Lung (tissue), 11 donors: ENCODE measurements at regions not wholly inside any gene's neighbourhood (a gene's known extent, or its start where the extent isn't known, plus 50 kb on each side); places are given as distances from the start of the nearest gene placed in this dataset.

Source experiments
- ATAC-seq: fragments of 200-7000 bp; cut with Tn5 transposase; one replicate; pipeline ENCODE4 v1.9.1; 2020; ENCODE audit warnings: moderate number of reproducible peaks; ENCODE audit not compliant: insufficient read depth, low FRiP score
- DNase-seq, 3 donors: peaks; one replicate each; pipeline ENCODE4 v3.0.0-alpha.2; 2013 to 2017
- H3K27ac ChIP-seq, 2 donors: one replicate each; pipeline ENCODE4 v1.5.1; 2013; ENCODE audit warnings: mild to moderate bottlenecking in 2 of 2, moderate library complexity in 2 of 2, control low read depth in 1 of 2, inconsistent platforms in 1 of 2, low read depth in 1 of 2, low read length in 1 of 2
- H3K27me3 ChIP-seq, 3 donors: one replicate each; pipeline ENCODE4 v1.5.1; 2013; ENCODE audit warnings: low read length in 2 of 3; ENCODE audit not compliant: control insufficient read depth in 3 of 3, insufficient read depth in 3 of 3
- H3K36me3 ChIP-seq, 4 donors: one replicate each; pipeline ENCODE4 v1.5.1; 2013; ENCODE audit warnings: low read length in 4 of 4, mild to moderate bottlenecking in 1 of 4, moderate library complexity in 1 of 4; ENCODE audit not compliant: control insufficient read depth in 4 of 4, insufficient read depth in 4 of 4
- H3K4me1 ChIP-seq, 5 donors: one replicate each; pipeline ENCODE4 v1.5.1; 2013; ENCODE audit warnings: low read length in 5 of 5, mild to moderate bottlenecking in 2 of 5, moderate library complexity in 1 of 5; ENCODE audit not compliant: control insufficient read depth in 5 of 5, insufficient read depth in 5 of 5
- H3K4me3 ChIP-seq: one replicate; pipeline ENCODE4 v1.5.1; 2013; ENCODE audit warnings: mild to moderate bottlenecking, control low read depth, moderate library complexity
- H3K9ac ChIP-seq, 2 donors: one replicate each; pipeline ENCODE4 v1.5.1; 2013; ENCODE audit warnings: low read length in 2 of 2, control low read depth in 1 of 2; ENCODE audit not compliant: insufficient read depth in 1 of 2
- H3K9me3 ChIP-seq, 4 donors: one replicate each; pipeline ENCODE4 v1.5.1; 2013; ENCODE audit warnings: low read length in 3 of 4, mild to moderate bottlenecking in 1 of 4, moderate library complexity in 1 of 4; ENCODE audit not compliant: control insufficient read depth in 4 of 4, insufficient read depth in 3 of 4
- CTCF ChIP-seq: IDR thresholded peaks from 2 replicates; pipeline ENCODE4 v1.5.1; 2012; ENCODE audit warnings: mild to moderate bottlenecking; ENCODE audit errors: control extremely low read depth, extremely low read depth
- WGBS, 2 donors: extraction: QIAGEN DNeasy Blood & Tissue Kit; methylation state at CpG; one replicate each; pipeline ENCODE4 v1.1.7; 2013; 5-methylcytosine and 5-hydroxymethylcytosine counted together
- donor health status: control.
- donor health status: control.
- donor health status: Bipolar disorder and iron deficiency.
- donor health status: healthy.
- donor health status: DM: yes; HTN: yes; CAD: no.

GRCh38 chr11:98659431-98659830, 361.3 kb upstream of the CNTN5 start:
- Histone ChIP-seq H3K27ac (no peak overlapping the region), H3K9me3 (no peaks in the 10 kb centered on the region), H3K9ac (no peak overlapping the region), H3K4me1 (peaks cover 0 to 7% (median 0%) of the 10 kb centered on the region in 5 donors), H3K27me3 (no peaks in the 10 kb centered on the region), H3K36me3 (no peaks in the 10 kb centered on the region), H3K4me3 (no peak overlapping the region)
- TF ChIP-seq CTCF, result no peak
- no peak for ATAC-seq
- WGBS, 2 donors, result 54 to 63% methylated on average over 4 of the region's 4 CpGs
- peak; percentile 20 to 83 (median 68) for DNase-seq

- H3K27me3 ChIP-seq, result no peaks in the 10 kb centered on the region
- DNase-seq (no peak), ATAC-seq (no peak)
- H3K4me1 ChIP-seq, result no peaks in the 10 kb centered on the region
- H3K36me3 ChIP-seq, result no peaks in the 10 kb centered on the region
- no peak overlapping the region for H3K9ac ChIP-seq
- H3K4me3 ChIP-seq, result no peak overlapping the region
- TF ChIP-seq CTCF, result no peak
- H3K9me3 ChIP-seq, result no peaks in the 10 kb centered on the region
- H3K27ac ChIP-seq, result no peak overlapping the region
- WGBS, 2 donors, result 83 to 86% methylated on average over 2 of the region's 2 CpGs
These were observed 346.4 kb upstream of the CNTN5 start for GRCh38 chr11:98674390-98674789.

- Histone ChIP-seq H3K27me3 (no peaks in the 10 kb centered on the region), H3K4me1 (no peaks in the 10 kb centered on the region), H3K36me3 (no peaks in the 10 kb centered on the region), H3K27ac (no peak overlapping the region), H3K9ac (no peak overlapping the region), H3K9me3 (peaks cover 0 to 10% (median 0%) of the 10 kb centered on the region in 4 donors), H3K4me3 (no peak overlapping the region)
- ATAC-seq, result no peak
- TF ChIP-seq CTCF, result no peak
- WGBS, 2 donors, result 61 to 67% methylated on average over 1 of the region's 1 CpG
- no peak for DNase-seq
These were observed 341.1 kb upstream of the CNTN5 start for GRCh38 chr11:98679673-98680072.

- TF ChIP-seq CTCF, result no peak
- 81 to 86% methylated on average over 1 of the region's 1 CpG for WGBS, 2 donors
These were observed 319.2 kb upstream of the CNTN5 start for GRCh38 chr11:98701541-98701940.

More at GRCh38 chr11:98701541-98701940, 319.2 kb upstream of the CNTN5 start:
- H3K9ac ChIP-seq, result no peak overlapping the region
- ATAC-seq (no peak), DNase-seq (peak in 2 of 3 donors; percentile 31 to 32)
- H3K27ac ChIP-seq, result no peak overlapping the region
- H3K27me3 ChIP-seq, result no peaks in the 10 kb centered on the region
- H3K36me3 ChIP-seq, result no peaks in the 10 kb centered on the region
- H3K4me1 ChIP-seq, result no peaks in the 10 kb centered on the region
- H3K9me3 ChIP-seq, result no peaks in the 10 kb centered on the region
- no peak overlapping the region for H3K4me3 ChIP-seq
